Upper lobe of left lung (tissue), 4 donors: ENCODE measurements at regions not wholly inside any gene's neighbourhood (a gene's known extent, or its start where the extent isn't known, plus 50 kb on each side); places are given as distances from the start of the nearest gene placed in this dataset.

Experiments used
- EP300 ChIP-seq, 4 donors: sonication (generic); formaldehyde crosslinking; IDR thresholded peaks; one replicate each; pipeline ENCODE4 v1.5.1; 2017; ENCODE audit warnings: antibody characterized with exemption in 4 of 4, control low read depth in 2 of 4
- POLR2A ChIP-seq, 4 donors: fragments of 450-650 bp; IDR thresholded peaks; one replicate each; pipeline ENCODE4 v1.5.1; 2016 to 2017; ENCODE audit warnings: antibody characterized with exemption in 4 of 4, mild to moderate bottlenecking in 2 of 4
- POLR2AphosphoS5 ChIP-seq, 2 donors: sonication (generic); formaldehyde crosslinking; IDR thresholded peaks; one replicate each; pipeline ENCODE4 v1.5.1; 2017; ENCODE audit warnings: antibody characterized with exemption in 2 of 2
- TF ChIP-seq, protein P1 (sequence below), 6 experiments: fragments of 450-650 bp in 4 of 6; fragments of 200-600 bp in 2 of 6; sonication (generic) in 2 of 6; IDR thresholded peaks; one replicate each; pipeline ENCODE4 v1.5.1; 2016 to 2019; ENCODE audit warnings: antibody characterized with exemption in 6 of 6

- TF ChIP-seq, protein P1, sequence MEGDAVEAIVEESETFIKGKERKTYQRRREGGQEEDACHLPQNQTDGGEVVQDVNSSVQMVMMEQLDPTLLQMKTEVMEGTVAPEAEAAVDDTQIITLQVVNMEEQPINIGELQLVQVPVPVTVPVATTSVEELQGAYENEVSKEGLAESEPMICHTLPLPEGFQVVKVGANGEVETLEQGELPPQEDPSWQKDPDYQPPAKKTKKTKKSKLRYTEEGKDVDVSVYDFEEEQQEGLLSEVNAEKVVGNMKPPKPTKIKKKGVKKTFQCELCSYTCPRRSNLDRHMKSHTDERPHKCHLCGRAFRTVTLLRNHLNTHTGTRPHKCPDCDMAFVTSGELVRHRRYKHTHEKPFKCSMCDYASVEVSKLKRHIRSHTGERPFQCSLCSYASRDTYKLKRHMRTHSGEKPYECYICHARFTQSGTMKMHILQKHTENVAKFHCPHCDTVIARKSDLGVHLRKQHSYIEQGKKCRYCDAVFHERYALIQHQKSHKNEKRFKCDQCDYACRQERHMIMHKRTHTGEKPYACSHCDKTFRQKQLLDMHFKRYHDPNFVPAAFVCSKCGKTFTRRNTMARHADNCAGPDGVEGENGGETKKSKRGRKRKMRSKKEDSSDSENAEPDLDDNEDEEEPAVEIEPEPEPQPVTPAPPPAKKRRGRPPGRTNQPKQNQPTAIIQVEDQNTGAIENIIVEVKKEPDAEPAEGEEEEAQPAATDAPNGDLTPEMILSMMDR (IDR thresholded peaks at IDR 0.05): no peak
- TF ChIP-seq POLR2A (IDR thresholded peaks at IDR 0.05): no peak
- no peak for TF ChIP-seq POLR2AphosphoS5 (IDR thresholded peaks at IDR 0.05)
- TF ChIP-seq EP300 (IDR thresholded peaks at IDR 0.05): no peak
Measured at GRCh38 chr15:91710080-91710698, 143.3 kb upstream of the SLCO3A1 start.
